Kidney (tissue), 13 donors: ENCODE measurements at regions not wholly inside any gene's neighbourhood (a gene's known extent, or its start where the extent isn't known, plus 50 kb on each side); places are given as distances from the start of the nearest gene placed in this dataset.

ENCODE experiments used
- DNase-seq, 5 donors: peaks; one replicate each; pipeline ENCODE4 v3.0.0-alpha.2; 2013 to 2020
- FAIRE-seq: peaks from 2 replicates; lab custom pipeline; 2012; peaks lifted over from hg19 to GRCh38; lab: Jason Lieb, UNC
- H3K27ac ChIP-seq, 2 donors: one replicate each; pipeline ENCODE4 v1.7.0; 2013; ENCODE audit warnings: low read depth in 2 of 2, low read length in 2 of 2, inconsistent platforms in 1 of 2
- H3K27me3 ChIP-seq: one replicate; pipeline ENCODE4 v1.7.1; 2013; ENCODE audit warnings: low read length, inconsistent platforms; ENCODE audit not compliant: control insufficient read depth, insufficient read depth
- H3K36me3 ChIP-seq, 3 donors: one replicate each; pipeline versions ENCODE4 v1.7.0 to v1.7.1; 2013; ENCODE audit warnings: low read length in 3 of 3, control low read depth in 1 of 3, inconsistent platforms in 1 of 3; ENCODE audit not compliant: insufficient read depth in 3 of 3, control insufficient read depth in 2 of 3
- H3K4me1 ChIP-seq, 3 donors: one replicate each; pipeline versions ENCODE4 v1.7.0 to v1.7.1; 2013; ENCODE audit warnings: low read length in 3 of 3, inconsistent platforms in 1 of 3, low read depth in 1 of 3; ENCODE audit not compliant: control insufficient read depth in 2 of 3, insufficient read depth in 2 of 3
- H3K4me3 ChIP-seq, 3 donors: one replicate each; pipeline versions ENCODE4 v1.7.0 to v1.8.1; 2013; ENCODE audit warnings: low read length in 3 of 3, control low read depth in 1 of 3, inconsistent platforms in 1 of 3
- H3K9ac ChIP-seq, 3 donors: one replicate each; pipeline versions ENCODE4 v1.7.0 to v1.7.1; 2013; ENCODE audit warnings: low read length in 3 of 3, control low read depth in 1 of 3, inconsistent platforms in 1 of 3
- H3K9me3 ChIP-seq, 3 donors: one replicate each; pipeline versions ENCODE4 v1.7.0 to v1.7.1; 2013; ENCODE audit warnings: low read length in 3 of 3, control low read depth in 1 of 3, inconsistent platforms in 1 of 3; ENCODE audit not compliant: control insufficient read depth in 2 of 3, insufficient read depth in 1 of 3
- CTCF ChIP-seq: IDR thresholded peaks from 3 replicates; pipeline ENCODE4 v1.5.1; 2012; ENCODE audit warnings: mild to moderate bottlenecking, moderate library complexity, borderline replicate concordance; ENCODE audit not compliant: insufficient read depth; ENCODE audit errors: extremely low read depth
- intact Hi-C: fragments of 100-400 bp; cut with DNase I; formaldehyde crosslinking; loops from one replicate; pipeline ENCODE4 v1.11.1; 2022
- donor health status: control.
- donor health status: control.
- donor health status: control.
- donor health status: control.
- donor health status: control.
- donor health status: DM: yes; HTN: yes; CAD: no.
- donor health status: Normal renal cell carcinoma (clear cell type).

GRCh38 chr14:41034969-41035368 lies 571.7 kb upstream of the LRFN5 start:
- peaks cover 0 to 2% (median 0%) of the 10 kb centered on the region in 3 donors for H3K9me3 ChIP-seq
- no peaks in the 10 kb centered on the region for H3K36me3 ChIP-seq
- H3K9ac ChIP-seq, result no peak overlapping the region
- no peaks in the 10 kb centered on the region for H3K4me1 ChIP-seq
- H3K4me3 ChIP-seq, result no peak overlapping the region
- no peaks in the 10 kb centered on the region for H3K27me3 ChIP-seq
- no peak for DNase-seq
- intact Hi-C loops, result no loop called here
- no peak overlapping the region for H3K27ac ChIP-seq
- FAIRE-seq, result no peak
- TF ChIP-seq CTCF, result no peak

GRCh38 chr14:41022932-41023331 lies 583.7 kb upstream of the LRFN5 start:
- H3K9ac ChIP-seq, result no peak overlapping the region
- no peaks in the 10 kb centered on the region for H3K27me3 ChIP-seq
- no peak overlapping the region for H3K27ac ChIP-seq
- no peak overlapping the region for H3K4me3 ChIP-seq
- H3K9me3 ChIP-seq, result no peaks in the 10 kb centered on the region
- no peak for FAIRE-seq
- no peak for TF ChIP-seq CTCF
- intact Hi-C loops, result no loop called here
- no peak for DNase-seq
- no peaks in the 10 kb centered on the region for H3K4me1 ChIP-seq
- H3K36me3 ChIP-seq, result no peaks in the 10 kb centered on the region

GRCh38 chr14:41016213-41016612 lies 590.5 kb upstream of the LRFN5 start:
- H3K27me3 ChIP-seq, result no peaks in the 10 kb centered on the region
- TF ChIP-seq CTCF, result no peak
- no peak for FAIRE-seq
- no peaks in the 10 kb centered on the region for H3K4me1 ChIP-seq
- H3K27ac ChIP-seq, result no peak overlapping the region
- peak in 1 of 5 donors; percentile 14 for DNase-seq
- no peak overlapping the region for H3K9ac ChIP-seq
- H3K4me3 ChIP-seq, result no peak overlapping the region
- no peaks in the 10 kb centered on the region for H3K36me3 ChIP-seq
- intact Hi-C loops, result no loop called here
- H3K9me3 ChIP-seq, result no peaks in the 10 kb centered on the region

GRCh38 chr14:41000350-41000749 lies 606.3 kb upstream of the LRFN5 start:
- FAIRE-seq (no peak), DNase-seq (no peak)
- Histone ChIP-seq H3K27me3 (no peaks in the 10 kb centered on the region), H3K9me3 (peaks cover 0 to 2% (median 0%) of the 10 kb centered on the region in 3 donors), H3K36me3 (no peaks in the 10 kb centered on the region), H3K27ac (no peak overlapping the region), H3K4me1 (no peaks in the 10 kb centered on the region), H3K9ac (no peak overlapping the region), H3K4me3 (no peak overlapping the region)
- TF ChIP-seq CTCF, result no peak
- intact Hi-C loops, result no loop called here
